DOHH2 (cell line): ENCODE measurements at regions not wholly inside any gene's neighbourhood (a gene's known extent, or its start where the extent isn't known, plus 50 kb on each side); places are given as distances from the start of the nearest gene placed in this dataset.

Experiments
- CTCF ChIP-seq: fragments of 200-600 bp; sonication (generic); IDR thresholded peaks from one replicate; pipeline ENCODE4 v1.5.1; 2014; ENCODE audit warnings: antibody characterized with exemption, mild to moderate bottlenecking, low read depth, low read length; ENCODE audit not compliant: poor library complexity, severe bottlenecking
- EZH2phosphoT487 ChIP-seq: fragments of 200-600 bp; sonication (generic); IDR thresholded peaks from 2 replicates; pipeline ENCODE4 v1.6.1; 2017; ENCODE audit warnings: borderline replicate concordance, mild to moderate bottlenecking, antibody characterized with exemption, low read length, moderate library complexity, mixed read lengths

DNA sequence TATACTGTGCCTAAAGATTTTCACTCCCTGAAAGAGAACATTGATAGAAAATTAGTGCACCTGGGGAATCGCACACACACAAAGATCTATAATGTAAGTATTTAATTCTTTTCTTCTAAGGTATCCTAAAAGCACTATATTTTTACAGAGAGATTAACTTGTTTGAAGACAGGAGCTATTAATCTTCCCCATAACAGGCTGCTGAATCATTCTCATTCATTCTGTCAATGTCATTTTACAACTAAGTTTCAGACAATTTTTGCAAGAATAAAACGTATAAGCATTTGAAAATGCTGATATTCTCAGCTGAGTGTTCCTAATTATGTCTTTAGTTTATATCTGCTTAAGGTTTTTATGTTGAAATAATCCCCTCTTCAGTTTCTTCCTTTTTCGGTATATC lies 776.7 kb downstream of the NXPH1 start:
- TF ChIP-seq CTCF = no peak
- TF ChIP-seq EZH2phosphoT487 = no peak
